ENCODE measurements at regions not wholly inside any gene's neighbourhood (a gene's known extent, or its start where the extent isn't known, plus 50 kb on each side); places are given as distances from the start of the nearest gene placed in this dataset.

DNA sequence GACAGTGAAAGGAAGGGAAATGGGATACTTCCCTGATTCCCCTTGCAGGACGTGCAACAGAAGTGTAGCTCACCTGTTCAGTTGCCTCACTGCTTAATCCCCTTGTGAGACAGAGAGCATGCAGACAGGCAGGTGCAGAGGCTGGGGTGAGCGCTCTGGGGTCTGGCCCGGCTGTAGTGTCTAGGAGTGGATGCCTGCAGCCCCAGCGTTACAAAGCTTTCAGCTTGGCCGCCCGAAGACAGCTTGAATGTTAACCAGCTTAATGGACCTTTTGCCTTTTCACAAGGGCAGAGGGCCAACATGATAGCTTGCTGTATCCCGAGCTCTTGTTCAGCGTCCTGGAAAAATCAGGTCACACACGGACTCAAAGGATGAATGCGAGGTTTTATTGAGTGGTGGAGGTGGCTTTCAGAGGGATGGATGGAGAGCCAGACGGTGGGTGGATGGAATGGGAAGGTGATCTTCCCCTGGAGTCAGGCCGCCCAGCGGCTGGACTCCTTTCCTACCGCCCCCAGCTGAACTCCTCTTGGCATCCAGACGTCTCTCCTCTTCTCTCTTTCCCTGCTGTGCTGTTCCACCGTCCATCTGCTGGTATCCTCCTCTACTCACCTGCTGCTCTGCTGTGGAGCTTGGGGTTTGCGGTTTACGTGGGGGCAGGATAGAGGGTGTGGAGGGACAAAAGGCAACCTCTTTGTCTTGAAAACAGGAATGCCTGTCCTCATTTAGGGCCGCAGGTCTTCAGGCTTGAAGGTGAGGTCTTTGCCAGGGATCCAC, 86.2 kb upstream of the RESF1 start:
- Histone ChIP-seq H3K9ac (ENCODE audit: low read depth in 2 of 2, low read length in 2 of 2) (no peak overlapping the region), H3K27ac (no peak overlapping the region), H3K27me3 (no peaks in the 10 kb centered on the region), H3K4me1 (no peaks in the 10 kb centered on the region), H3K36me3 (no peaks in the 10 kb centered on the region), H3K9me3 (no peaks in the 10 kb centered on the region), H3K4me3 (no peak overlapping the region)
- intact Hi-C loops (cut with DNase I): no loop called here
- no peak for TF ChIP-seq CTCF (IDR thresholded peaks at IDR 0.05)
- DNase-seq: no peak

GRCh38 chr12:31869972-31870371, 89.2 kb upstream of the RESF1 start:
- no peak for TF ChIP-seq CTCF (IDR thresholded peaks at IDR 0.05)
- H3K27ac ChIP-seq: no peak overlapping the region
- no peak for DNase-seq

DNA sequence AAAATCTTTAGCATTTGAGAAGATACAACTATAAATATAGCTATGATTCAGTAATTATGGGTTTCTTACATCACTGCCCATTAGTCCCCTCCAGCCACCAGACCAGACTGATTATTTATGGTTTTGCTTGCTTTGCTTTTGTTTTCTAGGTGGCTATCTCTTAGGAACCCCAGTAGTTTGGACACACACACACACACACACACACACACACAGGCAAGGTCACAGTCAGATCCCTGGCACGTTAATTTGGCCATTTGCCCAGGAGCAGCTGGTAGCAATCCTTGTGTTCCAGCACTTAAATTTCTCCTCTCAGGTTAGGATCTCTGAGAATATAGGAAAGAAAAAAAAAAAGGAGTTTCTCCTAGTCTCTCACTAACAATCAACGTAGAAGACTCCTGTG, 90.2 kb upstream of the RESF1 start:
- no peak overlapping the region for H3K9ac ChIP-seq (ENCODE audit: low read depth in 2 of 2, low read length in 2 of 2)

More at GRCh38 chr12:31869972-31870371, 89.2 kb upstream of the RESF1 start:
- Histone ChIP-seq H3K27me3 (no peaks in the 10 kb centered on the region), H3K9ac (ENCODE audit: low read depth in 2 of 2, low read length in 2 of 2) (no peak overlapping the region), H3K36me3 (no peaks in the 10 kb centered on the region), H3K9me3 (no peaks in the 10 kb centered on the region), H3K4me3 (no peak overlapping the region), H3K4me1 (no peaks in the 10 kb centered on the region)
- intact Hi-C loops (cut with DNase I): no loop called here

GRCh38 chr12:31867292-31867691, 91.9 kb upstream of the RESF1 start:
- intact Hi-C loops (cut with DNase I): no loop called here
- Histone ChIP-seq H3K9me3 (no peaks in the 10 kb centered on the region), H3K27ac (no peak overlapping the region), H3K4me1 (no peaks in the 10 kb centered on the region), H3K4me3 (no peak overlapping the region), H3K36me3 (no peaks in the 10 kb centered on the region), H3K27me3 (no peaks in the 10 kb centered on the region), H3K9ac (ENCODE audit: low read depth in 2 of 2, low read length in 2 of 2) (no peak overlapping the region)
- no peak for DNase-seq
- TF ChIP-seq CTCF (IDR thresholded peaks at IDR 0.05): no peak

More for the DNA sequence above, 90.2 kb upstream of the RESF1 start:
- no peaks in the 10 kb centered on the region for H3K9me3 ChIP-seq
- H3K4me3 ChIP-seq: no peak overlapping the region
- no peaks in the 10 kb centered on the region for H3K27me3 ChIP-seq
- intact Hi-C loops (cut with DNase I): no loop called here
- no peak for DNase-seq
- no peak overlapping the region for H3K27ac ChIP-seq
- no peak for TF ChIP-seq CTCF (IDR thresholded peaks at IDR 0.05)
- H3K36me3 ChIP-seq: no peaks in the 10 kb centered on the region
- H3K4me1 ChIP-seq: no peaks in the 10 kb centered on the region

- Histone ChIP-seq H3K27me3 (no peaks in the 10 kb centered on the region), H3K36me3 (no peaks in the 10 kb centered on the region), H3K27ac (no peak overlapping the region), H3K4me3 (no peak overlapping the region), H3K4me1 (no peaks in the 10 kb centered on the region), H3K9me3 (no peaks in the 10 kb centered on the region), H3K9ac (ENCODE audit: low read depth in 2 of 2, low read length in 2 of 2) (no peak overlapping the region)
- DNase-seq: no peak
- intact Hi-C loops (cut with DNase I): no loop called here
- TF ChIP-seq CTCF (IDR thresholded peaks at IDR 0.05): no peak
Observed at GRCh38 chr12:31866523-31866922, 92.7 kb upstream of the RESF1 start.

All from colonic mucosa (tissue), 4 donors.